ENCODE measurements at regions not wholly inside any gene's neighbourhood (a gene's known extent, or its start where the extent isn't known, plus 50 kb on each side); places are given as distances from the start of the nearest gene placed in this dataset.

DNA sequence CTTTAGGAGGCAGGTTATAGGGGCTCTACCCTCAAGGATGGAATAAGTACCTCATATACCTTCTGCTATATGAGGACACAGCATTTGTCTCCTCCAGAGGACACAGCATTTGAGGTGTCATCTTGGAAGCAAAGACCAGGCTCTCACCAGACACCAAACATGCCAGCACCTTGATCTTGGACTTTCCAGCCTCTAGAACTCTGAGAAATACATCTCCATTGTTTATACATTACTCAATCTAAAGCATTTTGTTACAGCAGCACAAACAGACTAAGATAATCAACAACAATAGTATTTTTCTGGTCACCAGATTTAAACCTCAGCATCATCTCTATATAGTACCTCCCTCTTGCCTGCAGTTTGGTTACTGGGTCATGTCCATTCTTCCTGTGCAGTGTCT, 237.5 kb upstream of the KLF3 start:
- TF ChIP-seq, protein P1, sequence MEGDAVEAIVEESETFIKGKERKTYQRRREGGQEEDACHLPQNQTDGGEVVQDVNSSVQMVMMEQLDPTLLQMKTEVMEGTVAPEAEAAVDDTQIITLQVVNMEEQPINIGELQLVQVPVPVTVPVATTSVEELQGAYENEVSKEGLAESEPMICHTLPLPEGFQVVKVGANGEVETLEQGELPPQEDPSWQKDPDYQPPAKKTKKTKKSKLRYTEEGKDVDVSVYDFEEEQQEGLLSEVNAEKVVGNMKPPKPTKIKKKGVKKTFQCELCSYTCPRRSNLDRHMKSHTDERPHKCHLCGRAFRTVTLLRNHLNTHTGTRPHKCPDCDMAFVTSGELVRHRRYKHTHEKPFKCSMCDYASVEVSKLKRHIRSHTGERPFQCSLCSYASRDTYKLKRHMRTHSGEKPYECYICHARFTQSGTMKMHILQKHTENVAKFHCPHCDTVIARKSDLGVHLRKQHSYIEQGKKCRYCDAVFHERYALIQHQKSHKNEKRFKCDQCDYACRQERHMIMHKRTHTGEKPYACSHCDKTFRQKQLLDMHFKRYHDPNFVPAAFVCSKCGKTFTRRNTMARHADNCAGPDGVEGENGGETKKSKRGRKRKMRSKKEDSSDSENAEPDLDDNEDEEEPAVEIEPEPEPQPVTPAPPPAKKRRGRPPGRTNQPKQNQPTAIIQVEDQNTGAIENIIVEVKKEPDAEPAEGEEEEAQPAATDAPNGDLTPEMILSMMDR (IDR thresholded peaks at IDR 0.05 in 2 of 3, conservative IDR thresholded peaks at IDR 0.05 in 1 of 3; ENCODE audit: borderline replicate concordance in 1 of 3, insufficient read depth in 1 of 3, low read depth in 2 of 3, low read length in 2 of 3), result no peak
- TF ChIP-seq ZNF274 (IDR thresholded peaks at IDR 0.05; ENCODE audit: low read depth, low read length) (no peak), ELF1 (IDR thresholded peaks at IDR 0.05; ENCODE audit: borderline replicate concordance, low read depth) (no peak), SRF (IDR thresholded peaks at IDR 0.05; ENCODE audit: low read depth) (no peak), YY1 (IDR thresholded peaks at IDR 0.05; ENCODE audit: extremely low read depth, insufficient replicate concordance, low read depth, low read length) (no peak), POLR2AphosphoS5 (IDR thresholded peaks at IDR 0.05; ENCODE audit: low read depth, low read length) (no peak)
- TF ChIP-seq, protein P2, sequence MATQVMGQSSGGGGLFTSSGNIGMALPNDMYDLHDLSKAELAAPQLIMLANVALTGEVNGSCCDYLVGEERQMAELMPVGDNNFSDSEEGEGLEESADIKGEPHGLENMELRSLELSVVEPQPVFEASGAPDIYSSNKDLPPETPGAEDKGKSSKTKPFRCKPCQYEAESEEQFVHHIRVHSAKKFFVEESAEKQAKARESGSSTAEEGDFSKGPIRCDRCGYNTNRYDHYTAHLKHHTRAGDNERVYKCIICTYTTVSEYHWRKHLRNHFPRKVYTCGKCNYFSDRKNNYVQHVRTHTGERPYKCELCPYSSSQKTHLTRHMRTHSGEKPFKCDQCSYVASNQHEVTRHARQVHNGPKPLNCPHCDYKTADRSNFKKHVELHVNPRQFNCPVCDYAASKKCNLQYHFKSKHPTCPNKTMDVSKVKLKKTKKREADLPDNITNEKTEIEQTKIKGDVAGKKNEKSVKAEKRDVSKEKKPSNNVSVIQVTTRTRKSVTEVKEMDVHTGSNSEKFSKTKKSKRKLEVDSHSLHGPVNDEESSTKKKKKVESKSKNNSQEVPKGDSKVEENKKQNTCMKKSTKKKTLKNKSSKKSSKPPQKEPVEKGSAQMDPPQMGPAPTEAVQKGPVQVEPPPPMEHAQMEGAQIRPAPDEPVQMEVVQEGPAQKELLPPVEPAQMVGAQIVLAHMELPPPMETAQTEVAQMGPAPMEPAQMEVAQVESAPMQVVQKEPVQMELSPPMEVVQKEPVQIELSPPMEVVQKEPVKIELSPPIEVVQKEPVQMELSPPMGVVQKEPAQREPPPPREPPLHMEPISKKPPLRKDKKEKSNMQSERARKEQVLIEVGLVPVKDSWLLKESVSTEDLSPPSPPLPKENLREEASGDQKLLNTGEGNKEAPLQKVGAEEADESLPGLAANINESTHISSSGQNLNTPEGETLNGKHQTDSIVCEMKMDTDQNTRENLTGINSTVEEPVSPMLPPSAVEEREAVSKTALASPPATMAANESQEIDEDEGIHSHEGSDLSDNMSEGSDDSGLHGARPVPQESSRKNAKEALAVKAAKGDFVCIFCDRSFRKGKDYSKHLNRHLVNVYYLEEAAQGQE (IDR thresholded peaks at IDR 0.05; ENCODE audit: low read depth), result no peak
- TF ChIP-seq, protein P3, sequence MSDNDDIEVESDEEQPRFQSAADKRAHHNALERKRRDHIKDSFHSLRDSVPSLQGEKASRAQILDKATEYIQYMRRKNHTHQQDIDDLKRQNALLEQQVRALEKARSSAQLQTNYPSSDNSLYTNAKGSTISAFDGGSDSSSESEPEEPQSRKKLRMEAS (IDR thresholded peaks at IDR 0.05), result no peak
